Activated CD4-positive, alpha-beta T cell treated with anti-CD3 and anti-CD28 coated beads for 24 hours (primary cell): ENCODE measurements at regions not wholly inside any gene's neighbourhood (a gene's known extent, or its start where the extent isn't known, plus 50 kb on each side); places are given as distances from the start of the nearest gene placed in this dataset.
"Not testable (repeated sequence)": the region's sequence is repeated elsewhere in the genome, so short reads cannot be mapped to it uniquely, and the experiment has no call there.

Experiments
- DNase-seq, 2 donors: peaks; one replicate each; pipeline ENCODE4 v3.0.0-alpha.2; 2020; ENCODE audit warnings: low read depth in 2 of 2

DNA sequence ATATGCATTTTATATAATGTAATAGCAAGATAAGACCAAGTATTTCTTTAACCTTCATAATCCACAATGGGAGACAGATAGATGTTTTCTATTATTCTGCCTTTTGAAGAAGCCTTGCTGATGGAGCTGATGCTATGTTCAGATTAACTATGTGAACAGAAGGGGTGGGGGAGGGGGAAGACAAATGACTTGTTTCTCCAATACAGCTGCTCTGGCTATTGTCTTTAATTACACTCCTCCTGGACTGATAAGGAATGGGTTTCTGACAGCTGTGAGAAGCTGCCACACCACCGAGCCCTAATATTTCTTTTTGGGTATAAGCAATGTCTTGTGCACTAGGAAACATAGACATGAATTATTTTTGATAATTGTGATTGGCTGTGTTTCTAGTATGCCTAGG lies 62.0 kb downstream of the CAVIN4 start:
- no peak for DNase-seq

GRCh38 chr9:100640447-100641050 lies 62.7 kb downstream of the CAVIN4 start:
- DNase-seq: no peak

DNA sequence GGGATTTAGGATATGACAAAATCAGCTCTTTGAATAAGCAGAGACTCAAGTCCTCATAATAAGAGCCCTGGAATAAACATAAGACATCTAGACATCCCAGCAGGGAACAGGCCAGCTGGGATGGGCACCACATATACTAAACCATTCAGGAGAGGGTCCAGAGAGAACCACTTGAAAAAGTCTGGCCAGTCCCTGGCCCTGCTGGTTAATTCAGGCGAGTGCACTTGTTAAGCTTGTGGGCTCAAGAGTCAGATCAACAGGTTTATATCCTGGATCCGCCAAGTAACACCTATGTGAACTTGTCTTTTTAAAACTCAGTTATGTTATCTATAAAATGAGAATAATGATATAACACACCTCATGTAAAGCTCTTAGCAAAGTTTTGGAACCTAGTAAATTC lies 63.3 kb downstream of the CAVIN4 start:
- no peak for DNase-seq

GRCh38 chr9:100652850-100653249 lies 75.0 kb downstream of the CAVIN4 start:
- DNase-seq: no peak

GRCh38 chr9:100653643-100654334 lies 75.9 kb downstream of the CAVIN4 start:
- DNase-seq: no peak

DNA sequence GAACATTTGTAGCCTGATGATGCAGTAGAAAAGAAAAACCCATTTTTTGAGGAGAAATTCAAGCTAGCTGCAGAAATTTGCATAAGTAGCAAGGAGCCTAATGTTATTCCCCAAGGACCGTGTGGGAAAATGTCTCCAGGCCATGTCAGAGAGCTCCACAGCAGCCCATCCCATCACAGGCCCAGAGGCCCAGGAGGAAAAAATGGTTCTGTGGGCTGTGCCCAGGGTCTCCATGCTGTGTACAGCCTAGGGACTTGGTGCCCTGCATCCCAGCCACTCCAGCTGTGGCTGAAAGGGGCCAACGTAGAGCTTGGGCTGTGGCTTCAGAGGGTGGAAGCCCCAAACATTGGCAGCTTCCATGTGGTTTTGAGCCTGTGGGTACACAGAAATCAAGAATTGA lies 79.0 kb downstream of the CAVIN4 start:
- not testable (repeated sequence) for DNase-seq

DNA sequence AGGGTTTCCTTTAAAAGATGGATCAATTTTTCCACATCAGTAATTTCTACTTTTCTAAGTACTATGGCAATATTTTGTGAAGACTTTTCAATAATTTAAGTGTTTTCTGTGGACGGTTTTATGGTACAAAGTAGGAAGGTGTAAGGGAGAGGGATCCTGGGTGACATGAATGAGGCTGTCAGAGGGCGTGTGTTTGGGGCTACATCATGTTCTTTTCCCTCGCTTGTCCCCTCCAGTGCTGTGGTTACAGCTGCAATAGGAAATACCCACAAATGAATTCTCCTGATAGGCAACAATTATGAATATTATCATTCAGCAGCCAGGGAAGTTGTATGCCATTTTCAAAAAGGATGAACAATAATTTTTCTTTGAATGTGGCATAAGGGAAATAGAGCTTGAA lies 83.8 kb downstream of the CAVIN4 start:
- no peak for DNase-seq

GRCh38 chr9:100662122-100662521 lies 84.2 kb downstream of the CAVIN4 start:
- DNase-seq: no peak

DNA sequence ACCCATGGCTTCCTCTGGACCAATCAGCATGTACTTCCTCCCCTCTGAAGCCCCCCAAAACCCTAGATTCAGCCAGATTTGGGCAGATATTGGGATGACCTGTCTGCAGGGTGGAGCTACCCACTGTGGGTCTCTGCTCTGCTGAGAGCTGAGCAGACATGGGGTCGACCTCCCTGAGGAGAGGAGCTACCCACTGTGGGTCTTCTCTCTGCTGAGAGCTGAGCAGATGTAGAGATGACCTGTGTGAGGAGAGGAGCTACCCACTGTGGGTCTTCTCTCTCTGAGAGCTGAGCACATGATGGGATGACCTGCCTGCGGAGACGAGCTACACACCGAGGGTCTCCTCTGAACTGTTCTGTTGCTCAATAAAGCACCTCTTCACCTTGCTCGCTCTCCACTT lies 89.6 kb downstream of the CAVIN4 start:
- DNase-seq: no peak

- DNase-seq: no peak
These were observed 90.1 kb downstream of the CAVIN4 start for GRCh38 chr9:100668024-100668423.

DNA sequence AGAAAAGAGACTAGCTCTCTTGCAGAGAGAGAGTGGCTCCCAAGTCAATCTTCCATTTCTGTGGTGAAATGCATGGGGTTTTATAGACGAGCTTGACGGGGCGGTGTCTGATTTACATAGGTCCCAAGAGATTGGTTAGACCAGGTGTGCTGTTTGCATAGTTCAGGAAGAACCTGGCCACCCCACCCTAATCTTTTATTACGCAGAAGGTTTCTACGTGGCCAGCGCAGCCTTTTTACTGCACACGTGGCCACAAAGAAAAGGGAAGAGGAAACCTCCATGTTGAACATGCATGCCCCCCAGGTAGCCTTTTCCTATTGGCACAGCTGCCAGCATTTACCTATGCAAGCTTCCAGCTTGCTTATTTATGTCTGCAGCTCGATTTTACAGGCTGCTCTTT lies 92.1 kb downstream of the CAVIN4 start:
- DNase-seq: no peak

DNA sequence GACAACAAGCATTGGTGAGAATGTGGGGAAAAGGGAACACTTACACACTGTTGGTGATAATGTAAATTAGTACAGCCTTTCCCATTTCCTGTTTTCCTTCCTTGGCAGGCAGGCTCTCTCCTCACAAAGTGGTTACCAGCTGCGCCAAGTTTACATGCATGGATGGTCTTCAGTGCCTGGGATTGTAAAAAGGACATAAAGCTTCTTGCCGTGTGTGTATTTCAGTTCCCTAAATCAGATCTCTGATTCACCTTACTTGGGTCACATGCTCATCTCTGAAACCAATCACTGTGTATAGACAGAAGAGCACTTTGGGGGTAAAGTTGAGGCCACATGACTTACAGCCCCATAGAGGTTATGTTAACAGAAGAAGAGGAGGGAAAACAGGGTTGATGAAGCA lies 92.8 kb downstream of the CAVIN4 start:
- no peak for DNase-seq

DNA sequence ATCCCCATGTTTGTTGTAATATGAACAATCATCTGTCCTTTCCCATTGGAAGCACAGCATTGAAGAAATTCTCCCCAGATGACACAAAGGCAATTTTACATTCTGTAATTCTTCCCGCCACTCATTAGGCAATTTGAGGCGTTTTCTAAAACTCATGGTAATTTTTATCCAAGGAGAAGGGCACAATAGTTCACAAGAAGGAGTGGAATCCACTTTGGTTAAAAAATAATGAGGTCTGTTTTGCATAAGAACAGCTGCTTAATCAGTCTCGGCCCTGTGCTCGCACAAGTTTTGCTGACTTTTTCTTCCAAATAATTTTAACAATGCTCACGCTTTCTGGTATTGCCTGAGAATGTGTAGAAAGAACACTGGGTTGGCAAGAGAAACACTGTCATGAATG lies 94.0 kb downstream of the CAVIN4 start:
- DNase-seq: no peak

DNA sequence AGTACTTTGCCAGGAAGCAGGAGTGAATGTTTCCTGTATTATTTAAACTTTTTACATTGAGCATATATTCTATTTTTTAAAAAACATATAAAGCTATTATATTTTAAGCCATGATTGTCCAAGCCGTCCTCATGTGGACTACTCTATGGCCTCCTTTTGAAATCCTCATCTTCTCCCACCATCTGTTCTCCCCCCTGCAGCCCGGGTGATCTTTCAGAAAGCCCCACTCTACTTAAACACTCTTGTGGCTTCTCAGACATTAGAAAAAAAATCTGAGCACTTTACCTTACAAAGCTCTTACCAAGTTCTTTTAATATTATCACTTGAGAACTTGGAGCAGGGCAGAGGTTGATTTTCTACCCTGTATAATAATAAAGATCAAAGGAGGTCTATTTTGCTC lies 95.4 kb downstream of the CAVIN4 start:
- DNase-seq: no peak

GRCh38 chr9:100674419-100675122 lies 96.7 kb downstream of the CAVIN4 start:
- no peak for DNase-seq

GRCh38 chr9:100679834-100680233 lies 102.0 kb downstream of the CAVIN4 start:
- DNase-seq: no peak

GRCh38 chr9:100686420-100686819 lies 108.5 kb downstream of the CAVIN4 start:
- DNase-seq: no peak

- DNase-seq: no peak
These were observed 111.8 kb downstream of the CAVIN4 start for GRCh38 chr9:100689635-100690034.

DNA sequence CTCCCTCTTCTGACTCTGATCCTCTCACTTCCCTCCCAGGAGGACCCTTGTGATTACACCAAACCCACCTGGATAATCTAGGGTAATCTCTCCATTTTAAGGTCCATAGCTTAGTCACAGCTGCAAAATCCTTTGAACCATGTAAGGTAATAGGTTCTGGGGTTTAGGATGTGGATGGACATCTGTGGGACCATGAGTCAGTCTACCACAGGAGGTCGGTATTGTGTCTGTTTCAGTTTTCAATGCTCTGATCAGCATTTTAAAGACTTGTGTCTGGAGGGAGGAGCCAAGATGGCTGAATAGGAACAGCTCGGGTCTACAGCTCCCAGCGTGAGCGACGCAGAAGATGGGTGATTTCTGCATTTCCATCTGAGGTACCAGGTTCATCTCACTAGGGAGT lies 112.6 kb downstream of the CAVIN4 start:
- no peak for DNase-seq

DNA sequence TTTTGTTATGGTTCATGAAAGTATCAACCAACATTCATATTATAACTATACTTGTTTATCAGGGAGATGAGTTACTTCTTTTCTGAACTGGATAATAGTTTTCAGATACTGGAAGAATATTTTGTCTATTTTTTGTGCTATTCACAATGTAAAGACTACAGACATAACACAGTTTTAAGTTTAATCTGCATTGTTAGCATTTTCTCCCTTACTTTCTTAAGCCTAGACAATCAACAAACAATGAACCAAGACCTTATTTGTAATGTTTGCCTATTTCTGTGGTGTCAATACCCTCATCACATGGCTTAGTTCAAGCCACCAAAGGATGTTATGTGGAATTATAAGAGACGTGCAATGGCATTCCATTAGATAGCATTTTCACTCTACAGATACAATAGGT lies 119.5 kb downstream of the CAVIN4 start:
- no peak for DNase-seq

DNA sequence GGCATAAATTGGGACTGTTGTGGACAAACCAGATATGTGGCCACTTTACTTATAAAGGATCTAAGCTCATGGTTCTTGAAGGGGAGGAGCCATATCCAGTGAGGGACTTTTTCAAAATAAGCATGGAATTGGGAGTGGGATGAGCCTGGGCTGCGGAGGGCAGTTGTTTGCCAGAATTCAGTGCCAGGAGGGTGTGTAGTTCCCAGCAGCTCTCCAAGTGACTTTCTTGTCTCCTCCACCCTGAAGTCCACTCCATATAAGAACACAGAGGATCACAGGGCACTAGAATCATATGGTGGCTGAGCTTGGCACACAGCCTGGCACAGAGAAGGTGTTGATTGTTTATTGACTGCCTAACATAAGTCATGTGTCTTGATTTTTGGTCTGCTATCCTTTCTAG lies 121.1 kb downstream of the CAVIN4 start:
- no peak for DNase-seq

DNA sequence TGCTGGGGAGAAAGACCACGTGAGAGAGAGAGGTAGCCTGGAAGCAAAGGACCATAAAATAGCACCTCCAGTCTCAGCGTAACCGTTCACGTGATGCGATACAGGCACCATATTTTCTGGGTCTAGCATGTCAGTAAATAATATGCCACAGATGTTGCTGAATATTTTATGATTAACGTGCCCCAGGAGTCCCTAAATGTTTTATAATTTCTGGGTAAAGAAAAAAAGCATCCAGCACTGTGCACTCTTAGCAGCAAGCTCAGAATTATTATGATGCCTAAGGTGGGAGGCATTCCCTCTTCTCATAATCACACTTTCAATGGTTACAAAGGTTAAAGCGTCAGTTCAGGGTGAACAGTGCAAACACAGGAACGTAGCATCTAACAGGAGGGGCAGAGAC lies 121.8 kb downstream of the CAVIN4 start:
- no peak for DNase-seq

DNA sequence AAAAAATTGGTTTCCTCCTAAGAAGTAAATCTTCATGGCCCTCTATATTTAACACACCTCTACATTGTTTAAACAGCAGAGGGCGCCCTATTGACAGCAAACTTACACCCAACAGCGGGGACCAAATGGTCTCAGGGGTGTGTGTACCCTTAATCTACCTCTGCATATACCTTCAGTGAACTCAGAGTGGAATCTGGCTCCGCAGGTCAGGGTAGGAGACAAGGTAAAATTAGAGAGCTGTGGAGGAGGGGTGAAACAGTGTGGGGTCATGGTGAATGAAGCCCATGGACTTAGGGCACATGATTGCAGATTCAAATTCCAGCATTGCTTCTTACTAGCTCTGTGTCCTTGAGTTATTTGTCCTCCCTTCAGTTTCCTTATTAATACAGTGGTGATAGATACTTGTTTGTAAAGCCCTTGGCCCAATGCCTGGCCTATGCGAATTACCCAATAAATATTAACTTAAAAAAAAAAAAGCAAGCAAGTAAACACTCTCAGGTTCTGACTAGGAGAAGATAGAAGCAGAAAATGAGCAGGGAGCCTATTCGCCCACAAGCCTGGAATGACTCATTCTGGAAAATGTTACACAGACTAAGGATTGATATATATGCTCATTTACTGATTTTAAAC lies 122.9 kb downstream of the CAVIN4 start:
- DNase-seq: no peak
